Uterus (tissue), 2 donors: ENCODE measurements at regions not wholly inside any gene's neighbourhood (a gene's known extent, or its start where the extent isn't known, plus 50 kb on each side); places are given as distances from the start of the nearest gene placed in this dataset.

ENCODE experiments used
- CTCF ChIP-seq, 4 experiments: fragments of 200-600 bp in 2 of 4; fragments of 450-650 bp in 2 of 4; sonication (generic) in 2 of 4; IDR thresholded peaks; one replicate each; pipeline ENCODE4 v1.5.1; 2016 to 2019; ENCODE audit warnings: antibody characterized with exemption in 4 of 4, mild to moderate bottlenecking in 2 of 4, moderate library complexity in 1 of 4
- POLR2A ChIP-seq, 2 donors: fragments of 450-650 bp; IDR thresholded peaks; one replicate each; pipeline ENCODE4 v1.6.1; 2016; ENCODE audit warnings: antibody characterized with exemption in 2 of 2, mild to moderate bottlenecking in 1 of 2, moderate library complexity in 1 of 2

GRCh38 chr2:13711154-13711553, 921.4 kb upstream of the LRATD1 start:
- no peak for TF ChIP-seq CTCF (IDR thresholded peaks at IDR 0.05)
- TF ChIP-seq POLR2A (IDR thresholded peaks at IDR 0.05), result no peak
